HEK293 (cell line): ENCODE measurements at regions not wholly inside any gene's neighbourhood (a gene's known extent, or its start where the extent isn't known, plus 50 kb on each side); places are given as distances from the start of the nearest gene placed in this dataset.

Source experiments
- ZBTB7A ChIP-seq: fragments of 450-650 bp; formaldehyde crosslinking; IDR thresholded peaks from 2 replicates; pipeline ENCODE4 v1.5.1; 2016; ENCODE audit warnings: low read depth, missing biosample characterization, missing genetic modification characterization
- ZNF558 ChIP-seq: fragments of 450-650 bp; formaldehyde crosslinking; IDR thresholded peaks from 2 replicates; pipeline ENCODE4 v1.5.1; 2016; ENCODE audit warnings: missing biosample characterization, missing genetic modification characterization
- ZNF777 ChIP-seq: fragments of 450-650 bp; formaldehyde crosslinking; IDR thresholded peaks from 2 replicates; pipeline ENCODE4 v1.5.1; 2017; ENCODE audit warnings: missing biosample characterization, missing genetic modification characterization, borderline replicate concordance
- TF ChIP-seq, protein P1 (sequence below): fragments of 450-650 bp; formaldehyde crosslinking; IDR thresholded peaks from 2 replicates; pipeline ENCODE4 v1.5.1; 2016; ENCODE audit warnings: missing biosample characterization, missing genetic modification characterization
- TF ChIP-seq, protein P2 (sequence below): fragments of 450-650 bp; formaldehyde crosslinking; IDR thresholded peaks from 2 replicates; pipeline ENCODE4 v1.5.1; 2016; ENCODE audit warnings: missing biosample characterization, missing genetic modification characterization
- TF ChIP-seq, protein P3 (sequence below): fragments of 450-650 bp; formaldehyde crosslinking; optimal IDR thresholded peaks from 2 replicates; pipeline ENCODE3; 2016; ENCODE audit warnings: missing biosample characterization, mild to moderate bottlenecking, missing genetic modification characterization

DNA sequence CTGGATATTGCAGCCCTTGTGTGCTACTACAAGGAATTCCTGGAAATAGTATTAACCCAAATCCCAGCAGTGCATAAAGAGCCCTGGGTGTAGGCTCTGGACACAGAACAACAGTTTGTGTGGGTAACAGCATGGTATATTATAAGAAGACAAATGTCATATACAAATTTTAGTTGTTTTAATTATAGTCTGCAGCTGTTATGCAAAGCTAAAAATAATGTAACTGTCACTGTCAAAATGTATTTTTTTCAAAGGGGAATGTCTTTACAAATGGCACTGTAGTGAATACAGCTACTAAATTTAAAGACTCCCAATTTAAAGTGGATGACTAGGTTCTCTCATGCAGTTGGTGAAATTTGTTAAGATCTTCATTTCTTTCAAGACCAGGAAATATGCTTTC is 339.0 kb downstream of the GPR37 start:
- TF ChIP-seq ZNF777 (tag by site-specific recombination) = no peak
- TF ChIP-seq ZNF558 = no peak
- TF ChIP-seq, protein P1, sequence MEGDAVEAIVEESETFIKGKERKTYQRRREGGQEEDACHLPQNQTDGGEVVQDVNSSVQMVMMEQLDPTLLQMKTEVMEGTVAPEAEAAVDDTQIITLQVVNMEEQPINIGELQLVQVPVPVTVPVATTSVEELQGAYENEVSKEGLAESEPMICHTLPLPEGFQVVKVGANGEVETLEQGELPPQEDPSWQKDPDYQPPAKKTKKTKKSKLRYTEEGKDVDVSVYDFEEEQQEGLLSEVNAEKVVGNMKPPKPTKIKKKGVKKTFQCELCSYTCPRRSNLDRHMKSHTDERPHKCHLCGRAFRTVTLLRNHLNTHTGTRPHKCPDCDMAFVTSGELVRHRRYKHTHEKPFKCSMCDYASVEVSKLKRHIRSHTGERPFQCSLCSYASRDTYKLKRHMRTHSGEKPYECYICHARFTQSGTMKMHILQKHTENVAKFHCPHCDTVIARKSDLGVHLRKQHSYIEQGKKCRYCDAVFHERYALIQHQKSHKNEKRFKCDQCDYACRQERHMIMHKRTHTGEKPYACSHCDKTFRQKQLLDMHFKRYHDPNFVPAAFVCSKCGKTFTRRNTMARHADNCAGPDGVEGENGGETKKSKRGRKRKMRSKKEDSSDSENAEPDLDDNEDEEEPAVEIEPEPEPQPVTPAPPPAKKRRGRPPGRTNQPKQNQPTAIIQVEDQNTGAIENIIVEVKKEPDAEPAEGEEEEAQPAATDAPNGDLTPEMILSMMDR (tag by site-specific recombination) = no peak
- TF ChIP-seq, protein P2, sequence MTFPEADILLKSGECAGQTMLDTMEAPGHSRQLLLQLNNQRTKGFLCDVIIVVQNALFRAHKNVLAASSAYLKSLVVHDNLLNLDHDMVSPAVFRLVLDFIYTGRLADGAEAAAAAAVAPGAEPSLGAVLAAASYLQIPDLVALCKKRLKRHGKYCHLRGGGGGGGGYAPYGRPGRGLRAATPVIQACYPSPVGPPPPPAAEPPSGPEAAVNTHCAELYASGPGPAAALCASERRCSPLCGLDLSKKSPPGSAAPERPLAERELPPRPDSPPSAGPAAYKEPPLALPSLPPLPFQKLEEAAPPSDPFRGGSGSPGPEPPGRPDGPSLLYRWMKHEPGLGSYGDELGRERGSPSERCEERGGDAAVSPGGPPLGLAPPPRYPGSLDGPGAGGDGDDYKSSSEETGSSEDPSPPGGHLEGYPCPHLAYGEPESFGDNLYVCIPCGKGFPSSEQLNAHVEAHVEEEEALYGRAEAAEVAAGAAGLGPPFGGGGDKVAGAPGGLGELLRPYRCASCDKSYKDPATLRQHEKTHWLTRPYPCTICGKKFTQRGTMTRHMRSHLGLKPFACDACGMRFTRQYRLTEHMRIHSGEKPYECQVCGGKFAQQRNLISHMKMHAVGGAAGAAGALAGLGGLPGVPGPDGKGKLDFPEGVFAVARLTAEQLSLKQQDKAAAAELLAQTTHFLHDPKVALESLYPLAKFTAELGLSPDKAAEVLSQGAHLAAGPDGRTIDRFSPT (tag by site-specific recombination) = no peak
- TF ChIP-seq, protein P3, sequence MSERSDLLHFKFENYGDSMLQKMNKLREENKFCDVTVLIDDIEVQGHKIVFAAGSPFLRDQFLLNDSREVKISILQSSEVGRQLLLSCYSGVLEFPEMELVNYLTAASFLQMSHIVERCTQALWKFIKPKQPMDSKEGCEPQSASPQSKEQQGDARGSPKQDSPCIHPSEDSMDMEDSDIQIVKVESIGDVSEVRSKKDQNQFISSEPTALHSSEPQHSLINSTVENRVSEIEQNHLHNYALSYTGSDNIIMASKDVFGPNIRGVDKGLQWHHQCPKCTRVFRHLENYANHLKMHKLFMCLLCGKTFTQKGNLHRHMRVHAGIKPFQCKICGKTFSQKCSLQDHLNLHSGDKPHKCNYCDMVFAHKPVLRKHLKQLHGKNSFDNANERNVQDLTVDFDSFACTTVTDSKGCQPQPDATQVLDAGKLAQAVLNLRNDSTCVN = no peak
- TF ChIP-seq ZBTB7A = no peak
